CD4-positive, alpha-beta T cell treated with Interleukin-6 for 4 hours (primary cell): ENCODE measurements at regions not wholly inside any gene's neighbourhood (a gene's known extent, or its start where the extent isn't known, plus 50 kb on each side); places are given as distances from the start of the nearest gene placed in this dataset.
"Not testable (repeated sequence)": the region's sequence is repeated elsewhere in the genome, so short reads cannot be mapped to it uniquely, and the experiment has no call there.

Experiments used
- DNase-seq: peaks from one replicate; pipeline ENCODE4 v3.0.0-alpha.2; 2020; ENCODE audit warnings: mixed read lengths

GRCh38 chr14:55807881-55808379 is 227.9 kb downstream of the KTN1 start:
- DNase-seq, result no peak

GRCh38 chr14:55813630-55814029 is 233.6 kb downstream of the KTN1 start:
- no peak for DNase-seq

- no peak for DNase-seq
Measured at GRCh38 chr14:55814064-55814463, 234.1 kb downstream of the KTN1 start.

GRCh38 chr14:55814873-55815272 is 234.9 kb downstream of the KTN1 start:
- DNase-seq, result no peak

- no peak for DNase-seq
Measured at GRCh38 chr14:55816225-55816624, 236.2 kb downstream of the KTN1 start.

- no peak for DNase-seq
Measured at GRCh38 chr14:55819610-55820304, 239.8 kb downstream of the KTN1 start.

GRCh38 chr14:55822906-55823305 is 242.9 kb downstream of the KTN1 start:
- DNase-seq, result no peak

- no peak for DNase-seq
Measured at GRCh38 chr14:55832122-55832911, 252.3 kb downstream of the KTN1 start.

- DNase-seq, result no peak
Measured at GRCh38 chr14:55832974-55833373, 253.0 kb downstream of the KTN1 start.

GRCh38 chr14:55834390-55834789 is 254.4 kb downstream of the KTN1 start:
- DNase-seq, result no peak

- DNase-seq, result no peak
Measured at GRCh38 chr14:55835985-55836384, 256.0 kb downstream of the KTN1 start.

GRCh38 chr14:55837467-55837866 is 257.5 kb downstream of the KTN1 start:
- no peak for DNase-seq

GRCh38 chr14:55838529-55839052 is 258.6 kb downstream of the KTN1 start:
- no peak for DNase-seq

GRCh38 chr14:55839301-55839947 is 259.4 kb downstream of the KTN1 start:
- DNase-seq, result not testable (repeated sequence)

- DNase-seq, result no peak
Measured at GRCh38 chr14:55840821-55841220, 260.8 kb downstream of the KTN1 start.

- no peak for DNase-seq
Measured at GRCh38 chr14:55841625-55842024, 261.6 kb downstream of the KTN1 start.

- DNase-seq, result no peak
Measured at GRCh38 chr14:55843718-55844403, 263.9 kb downstream of the KTN1 start.

GRCh38 chr14:55845963-55846825 is 266.2 kb downstream of the KTN1 start:
- no peak for DNase-seq

GRCh38 chr14:55846826-55847446 is 266.9 kb downstream of the KTN1 start:
- DNase-seq, result no peak

- DNase-seq, result no peak
Measured at GRCh38 chr14:55847766-55848165, 267.8 kb downstream of the KTN1 start.

- no peak for DNase-seq
Measured at GRCh38 chr14:55848964-55849363, 269.0 kb downstream of the KTN1 start.
